GM19463 (cell line): ENCODE measurements at regions not wholly inside any gene's neighbourhood (a gene's known extent, or its start where the extent isn't known, plus 50 kb on each side); places are given as distances from the start of the nearest gene placed in this dataset.

Source experiments
- ATAC-seq: cut with Tn5 transposase; IDR thresholded peaks from one replicate; pipeline ENCODE4 v1.9.1; 2021; ENCODE audit warnings: mild to moderate bottlenecking, moderate library complexity; ENCODE audit not compliant: unreplicated experiment

DNA sequence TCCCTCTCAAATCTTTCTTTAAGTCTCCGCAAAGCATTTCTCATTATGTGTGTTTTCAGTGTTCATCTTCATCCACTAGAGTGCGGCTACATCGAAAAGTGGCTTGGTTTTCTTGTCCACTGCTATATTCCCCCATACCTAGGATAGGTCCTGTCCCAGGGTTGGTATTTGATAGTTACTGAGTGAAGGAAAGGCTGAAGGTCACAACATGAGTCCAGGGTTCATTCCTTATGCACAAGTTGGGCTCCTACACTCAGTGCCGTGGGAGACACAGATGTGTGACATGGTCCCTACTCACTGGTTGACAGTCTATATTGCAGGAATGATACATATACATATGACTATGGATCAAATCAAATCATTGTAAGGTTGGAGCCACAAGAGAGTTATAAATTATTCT lies 55.4 kb upstream of the RELL1 start:
- no peak for ATAC-seq

DNA sequence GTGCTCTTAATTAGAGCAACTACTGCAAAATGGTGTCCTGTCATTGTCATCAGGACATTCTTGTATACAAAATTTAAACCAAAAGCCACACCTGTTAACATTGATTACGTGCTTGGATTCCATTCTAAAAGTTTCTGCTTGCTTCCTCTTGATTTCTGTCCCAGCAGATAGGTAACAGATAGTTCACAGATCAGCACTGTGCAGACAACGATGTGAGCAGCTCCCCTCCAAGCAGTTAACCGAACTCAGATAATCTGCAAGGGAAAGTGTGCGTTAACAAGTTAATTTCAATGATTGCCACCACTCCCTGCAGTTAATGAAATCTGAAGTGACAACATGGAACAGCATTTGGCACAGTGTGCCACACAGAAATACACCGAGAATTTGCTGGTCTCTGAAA lies 54.4 kb upstream of the RELL1 start:
- no peak for ATAC-seq

DNA sequence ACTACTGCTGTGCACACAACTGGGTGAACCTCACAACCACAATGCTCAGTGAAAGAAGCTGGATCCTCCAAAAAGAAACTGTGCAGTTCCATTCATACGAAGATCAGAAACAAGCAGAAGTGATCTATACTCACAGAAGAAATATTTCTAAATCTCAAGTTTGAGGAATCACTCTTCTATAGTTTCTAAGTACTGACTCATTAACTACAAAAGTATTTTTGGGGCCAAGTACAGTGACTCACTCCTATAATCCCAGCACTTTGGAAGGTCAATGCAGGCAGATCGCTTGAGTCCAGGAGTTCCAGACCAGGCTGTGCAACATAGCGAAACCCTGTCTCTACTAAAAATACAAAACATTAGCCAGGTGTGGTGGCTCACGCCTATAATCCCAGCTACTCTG lies 51.3 kb upstream of the RELL1 start:
- no peak for ATAC-seq
